IPS-18a (cell line): ENCODE measurements at regions not wholly inside any gene's neighbourhood (a gene's known extent, or its start where the extent isn't known, plus 50 kb on each side); places are given as distances from the start of the nearest gene placed in this dataset.

Source experiments
- H3K27ac ChIP-seq: one replicate; pipeline ENCODE4 v1.5.1; 2013; ENCODE audit warnings: low read length
- H3K27me3 ChIP-seq: one replicate; pipeline ENCODE4 v1.6.1; 2013; ENCODE audit warnings: mild to moderate bottlenecking, low read length; ENCODE audit not compliant: control insufficient read depth, insufficient read depth
- H3K36me3 ChIP-seq: one replicate; pipeline ENCODE4 v1.6.1; 2013; ENCODE audit warnings: low read depth, low read length; ENCODE audit not compliant: control insufficient read depth
- H3K4me1 ChIP-seq: one replicate; pipeline ENCODE4 v1.6.1; 2013; ENCODE audit warnings: low read depth, low read length; ENCODE audit not compliant: control insufficient read depth
- H3K4me3 ChIP-seq: one replicate; pipeline ENCODE4 v1.5.1; 2013; ENCODE audit warnings: low read length
- H3K9ac ChIP-seq: one replicate; pipeline ENCODE4 v1.6.1; 2013; ENCODE audit warnings: mild to moderate bottlenecking, low read length, moderate library complexity
- H3K9me3 ChIP-seq: one replicate; pipeline ENCODE4 v1.6.1; 2013; ENCODE audit warnings: low read depth, low read length; ENCODE audit not compliant: control insufficient read depth

DNA sequence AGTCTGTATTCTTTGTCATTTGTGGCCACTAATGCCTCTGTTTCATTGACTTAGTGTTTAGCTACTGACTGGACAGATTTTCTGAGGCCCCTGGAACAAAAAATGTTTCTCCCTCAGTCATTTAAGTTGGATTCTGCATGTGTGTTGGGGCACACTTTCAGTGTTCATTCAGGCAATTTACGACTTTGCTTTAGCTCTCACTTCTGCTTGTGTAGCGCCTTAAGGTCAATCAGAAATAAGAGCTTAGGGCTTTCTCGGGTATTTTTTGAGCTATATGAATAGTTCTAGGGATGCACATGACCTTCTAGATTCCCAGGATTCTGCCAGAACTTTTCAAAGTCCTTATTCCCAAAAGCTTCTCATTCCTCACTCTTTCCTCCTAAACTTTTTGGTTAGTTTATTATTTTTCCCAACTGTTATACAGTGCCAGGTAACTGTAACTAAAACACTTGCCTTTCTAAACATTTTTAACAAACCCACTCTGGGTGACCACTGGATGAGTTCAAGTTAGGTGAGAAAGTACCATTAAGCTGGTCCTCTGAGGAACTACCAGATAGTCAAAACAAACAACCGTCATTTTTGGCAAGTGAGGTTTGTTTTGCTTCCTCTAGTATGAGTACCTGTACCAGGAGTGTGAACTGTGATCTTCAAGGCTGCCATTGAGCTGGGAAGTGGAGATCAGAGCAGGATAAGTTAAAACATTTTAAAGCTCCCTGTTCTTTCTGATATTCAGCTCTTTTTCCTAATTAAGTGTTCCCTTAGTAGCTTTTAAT is 571.3 kb upstream of the TLE4 start:
- no peaks in the 10 kb centered on the region for H3K9me3 ChIP-seq
- no peak overlapping the region for H3K9ac ChIP-seq
- no peaks in the 10 kb centered on the region for H3K4me1 ChIP-seq
- H3K27me3 ChIP-seq = no peaks in the 10 kb centered on the region
- no peak overlapping the region for H3K4me3 ChIP-seq
- no peaks in the 10 kb centered on the region for H3K36me3 ChIP-seq
- no peak overlapping the region for H3K27ac ChIP-seq

GRCh38 chr9:79001012-79001411 is 570.8 kb upstream of the TLE4 start:
- Histone ChIP-seq H3K4me3 (no peak overlapping the region), H3K9ac (no peak overlapping the region), H3K27ac (no peak overlapping the region), H3K9me3 (no peaks in the 10 kb centered on the region), H3K36me3 (no peaks in the 10 kb centered on the region), H3K27me3 (no peaks in the 10 kb centered on the region), H3K4me1 (no peaks in the 10 kb centered on the region)

DNA sequence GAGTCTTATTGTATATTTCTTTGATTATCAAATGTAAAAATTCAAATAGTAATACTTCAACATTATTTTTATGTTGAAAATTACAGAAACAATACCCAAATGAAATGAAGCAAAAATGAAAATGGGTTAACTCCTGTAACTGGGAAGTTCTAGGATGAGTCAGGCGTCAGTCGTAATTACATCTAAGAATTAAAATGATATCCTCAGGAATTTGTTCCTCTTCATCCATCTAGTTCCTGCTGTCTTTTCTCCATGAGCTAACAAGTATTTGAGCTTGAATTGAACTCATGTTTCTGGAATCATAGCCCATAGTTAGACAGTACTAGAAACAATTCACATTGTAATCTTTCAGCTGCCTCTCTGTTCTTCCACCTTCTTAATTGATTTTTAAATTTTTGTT is 568.3 kb upstream of the TLE4 start:
- no peaks in the 10 kb centered on the region for H3K4me1 ChIP-seq
- no peak overlapping the region for H3K4me3 ChIP-seq
- no peak overlapping the region for H3K9ac ChIP-seq
- no peak overlapping the region for H3K27ac ChIP-seq
- H3K9me3 ChIP-seq = no peaks in the 10 kb centered on the region
- no peaks in the 10 kb centered on the region for H3K27me3 ChIP-seq
- H3K36me3 ChIP-seq = no peaks in the 10 kb centered on the region

GRCh38 chr9:79004032-79004431 is 567.7 kb upstream of the TLE4 start:
- no peak overlapping the region for H3K27ac ChIP-seq
- no peaks in the 10 kb centered on the region for H3K36me3 ChIP-seq
- H3K4me3 ChIP-seq = no peak overlapping the region
- no peaks in the 10 kb centered on the region for H3K9me3 ChIP-seq
- no peaks in the 10 kb centered on the region for H3K27me3 ChIP-seq
- no peaks in the 10 kb centered on the region for H3K4me1 ChIP-seq
- H3K9ac ChIP-seq = no peak overlapping the region

GRCh38 chr9:79006546-79006945 is 565.2 kb upstream of the TLE4 start:
- Histone ChIP-seq H3K9ac (no peak overlapping the region), H3K4me3 (no peak overlapping the region), H3K9me3 (no peaks in the 10 kb centered on the region), H3K27ac (no peak overlapping the region), H3K27me3 (no peaks in the 10 kb centered on the region), H3K4me1 (no peaks in the 10 kb centered on the region), H3K36me3 (no peaks in the 10 kb centered on the region)

- H3K9me3 ChIP-seq = no peaks in the 10 kb centered on the region
- no peaks in the 10 kb centered on the region for H3K36me3 ChIP-seq
- no peaks in the 10 kb centered on the region for H3K27me3 ChIP-seq
- no peak overlapping the region for H3K27ac ChIP-seq
- H3K4me1 ChIP-seq = no peaks in the 10 kb centered on the region
- no peak overlapping the region for H3K9ac ChIP-seq
- no peak overlapping the region for H3K4me3 ChIP-seq
Observed at GRCh38 chr9:79007701-79008483, 563.9 kb upstream of the TLE4 start.

GRCh38 chr9:79008916-79009315 is 562.8 kb upstream of the TLE4 start:
- no peaks in the 10 kb centered on the region for H3K4me1 ChIP-seq
- no peaks in the 10 kb centered on the region for H3K27me3 ChIP-seq
- no peaks in the 10 kb centered on the region for H3K36me3 ChIP-seq
- H3K9ac ChIP-seq = no peak overlapping the region
- H3K27ac ChIP-seq = no peak overlapping the region
- H3K4me3 ChIP-seq = no peak overlapping the region
- H3K9me3 ChIP-seq = no peaks in the 10 kb centered on the region

- H3K27me3 ChIP-seq = no peaks in the 10 kb centered on the region
Observed at GRCh38 chr9:79011461-79011860, 560.3 kb upstream of the TLE4 start.

DNA sequence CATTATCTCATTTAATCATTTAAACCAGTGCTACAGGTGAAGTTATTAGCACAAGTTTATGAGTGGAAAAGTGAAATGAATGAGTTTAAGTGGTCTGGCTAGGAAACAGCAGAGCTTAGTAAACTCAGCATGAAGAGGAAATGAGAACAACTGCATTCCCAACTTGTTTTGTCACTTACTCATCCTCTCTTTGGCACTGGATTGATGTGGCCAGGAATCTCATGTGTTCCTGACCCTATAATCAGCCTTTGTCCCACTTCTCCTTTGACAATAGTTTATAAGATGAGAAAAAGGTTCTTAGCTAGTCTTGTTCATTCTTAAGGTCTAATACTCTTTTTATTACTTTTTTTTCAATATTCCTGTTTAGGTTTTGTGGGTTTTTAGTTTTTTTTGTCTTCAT is 559.2 kb upstream of the TLE4 start:
- peaks cover 6% of the 10 kb centered on the region for H3K4me1 ChIP-seq
- H3K36me3 ChIP-seq = no peaks in the 10 kb centered on the region
- no peak overlapping the region for H3K4me3 ChIP-seq
- no peak overlapping the region for H3K9ac ChIP-seq
- no peak overlapping the region for H3K27ac ChIP-seq
- H3K27me3 ChIP-seq = no peaks in the 10 kb centered on the region
- H3K9me3 ChIP-seq = no peaks in the 10 kb centered on the region

More at GRCh38 chr9:79011461-79011860, 560.3 kb upstream of the TLE4 start:
- Histone ChIP-seq H3K9ac (no peak overlapping the region), H3K4me1 (peaks cover 6% of the 10 kb centered on the region), H3K36me3 (no peaks in the 10 kb centered on the region), H3K9me3 (no peaks in the 10 kb centered on the region), H3K4me3 (no peak overlapping the region), H3K27ac (no peak overlapping the region)

DNA sequence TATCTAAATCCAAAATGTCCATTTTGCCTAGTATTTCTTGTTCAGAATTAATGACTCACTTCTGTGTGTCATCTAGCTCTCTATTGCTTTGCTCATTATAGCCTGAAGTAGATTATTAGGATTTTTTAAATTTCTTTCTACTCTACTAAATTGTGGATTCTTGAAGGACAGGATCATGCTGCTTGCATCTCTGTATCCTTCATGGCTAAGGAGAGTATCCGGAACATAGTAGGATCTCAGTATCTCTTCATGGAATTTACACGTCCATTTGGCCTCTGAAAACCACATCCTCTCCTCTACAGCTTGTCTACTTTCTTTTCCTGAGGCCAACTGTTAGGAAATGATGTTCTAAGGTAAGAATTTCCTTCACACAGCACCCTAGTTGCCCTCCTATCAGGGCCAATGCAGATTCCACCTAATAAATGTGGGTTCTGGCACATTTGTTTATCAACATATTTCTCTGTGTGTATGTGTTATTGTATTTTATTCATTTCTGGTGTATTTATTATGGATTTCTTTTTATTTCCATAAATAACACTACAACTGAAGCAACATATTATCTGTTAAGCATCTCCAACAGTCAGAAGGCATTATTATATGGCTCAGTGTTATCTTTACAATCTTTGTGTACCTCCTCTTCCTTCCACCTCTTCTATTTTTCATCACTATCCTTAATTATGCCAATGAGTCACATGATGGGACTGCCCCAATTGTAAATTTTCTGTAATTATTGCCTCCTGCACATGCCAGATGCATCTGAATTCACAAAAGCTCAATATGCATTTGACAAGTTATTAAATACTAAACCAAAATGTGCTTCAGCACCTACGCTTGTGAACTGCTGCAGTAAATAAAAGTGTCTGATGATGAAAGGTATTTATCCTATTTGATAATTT is 557.8 kb upstream of the TLE4 start:
- no peaks in the 10 kb centered on the region for H3K27me3 ChIP-seq
- no peaks in the 10 kb centered on the region for H3K36me3 ChIP-seq
- no peak overlapping the region for H3K27ac ChIP-seq
- H3K4me3 ChIP-seq = no peak overlapping the region
- H3K9ac ChIP-seq = no peak overlapping the region
- no peaks in the 10 kb centered on the region for H3K9me3 ChIP-seq
- H3K4me1 ChIP-seq = peaks cover 6% of the 10 kb centered on the region

DNA sequence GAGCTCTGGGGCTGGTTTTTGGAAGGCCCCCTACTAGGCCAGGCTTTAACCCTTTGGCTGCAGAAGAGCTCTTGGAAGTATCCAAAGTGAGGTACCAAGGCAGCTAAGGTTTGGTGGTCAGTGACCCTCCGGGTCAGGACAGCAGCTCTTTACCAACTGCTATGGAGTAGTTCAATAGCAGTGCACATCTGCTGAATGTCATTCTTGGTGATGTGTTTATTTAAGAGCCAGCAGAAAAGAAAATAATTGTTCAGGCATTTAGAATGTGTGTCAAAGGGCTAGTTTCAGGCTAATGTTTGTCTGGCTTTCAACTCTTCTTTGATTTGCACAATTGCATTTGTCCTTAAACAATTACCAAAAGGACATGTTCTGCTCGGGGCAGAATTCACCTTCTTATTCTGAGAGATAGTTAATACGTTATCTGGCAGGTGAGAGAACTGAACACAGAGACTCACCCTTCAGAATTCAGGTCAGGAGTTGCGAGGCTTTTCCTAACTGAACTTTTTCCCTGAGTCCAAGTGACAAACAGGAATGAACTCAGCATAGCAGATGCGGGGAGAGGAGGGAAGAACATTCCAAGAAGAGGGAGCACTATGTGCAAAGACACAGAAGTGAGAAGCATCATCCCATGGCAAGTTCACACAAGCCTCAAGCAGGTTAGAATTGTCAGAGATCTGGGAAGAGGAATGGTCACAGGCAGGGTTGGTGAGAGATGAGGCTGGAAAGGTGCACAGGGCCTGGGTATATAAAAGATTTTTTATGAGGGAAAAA is 556.7 kb upstream of the TLE4 start:
- H3K36me3 ChIP-seq = no peaks in the 10 kb centered on the region
- H3K9ac ChIP-seq = no peak overlapping the region
- H3K9me3 ChIP-seq = no peaks in the 10 kb centered on the region
- H3K27me3 ChIP-seq = no peaks in the 10 kb centered on the region
- no peak overlapping the region for H3K4me3 ChIP-seq
- H3K4me1 ChIP-seq = peaks cover 6% of the 10 kb centered on the region
- H3K27ac ChIP-seq = no peak overlapping the region
